ENCODE measurements at regions not wholly inside any gene's neighbourhood (a gene's known extent, or its start where the extent isn't known, plus 50 kb on each side); places are given as distances from the start of the nearest gene placed in this dataset.

DNA sequence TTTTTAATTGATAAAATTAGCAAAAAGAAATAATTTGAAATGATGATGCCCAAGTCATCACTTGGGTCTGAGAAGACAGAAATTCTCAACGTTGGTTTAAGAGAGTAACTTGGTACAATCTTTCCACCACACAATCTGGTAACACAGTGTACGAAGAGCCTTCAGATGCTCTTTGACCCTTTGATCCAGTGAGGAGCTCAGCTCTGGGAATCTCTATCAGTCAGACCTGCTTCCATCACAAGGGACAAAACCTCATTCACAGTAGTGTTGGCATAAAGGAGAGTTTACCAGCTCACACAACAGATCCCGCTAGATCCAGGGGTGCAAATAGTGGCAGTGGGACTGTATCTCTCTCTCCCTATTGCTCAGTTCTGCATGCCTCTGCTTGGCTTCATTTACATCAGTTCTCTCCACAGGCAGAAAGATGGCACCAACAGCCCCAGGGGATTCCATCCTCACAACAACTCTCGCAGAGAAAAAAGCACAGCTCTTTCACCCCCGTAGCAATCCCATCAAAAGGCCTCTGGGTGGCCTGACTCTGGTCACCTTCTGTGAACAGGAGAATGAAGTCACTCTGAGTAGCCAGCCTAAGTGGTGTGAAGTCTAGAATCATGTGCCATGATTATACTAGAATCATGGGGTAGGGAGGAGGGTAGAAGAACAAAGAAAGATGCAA is 119.7 kb downstream of the ZNF281 start:
- TF ChIP-seq SUZ12 (IDR thresholded peaks at IDR 0.05; ENCODE audit: extremely low read depth, insufficient read depth, insufficient read length) (no peak), YY1 (IDR thresholded peaks at IDR 0.05; ENCODE audit: insufficient read depth, insufficient read length) (peak; percentile 47), ZNF274 (IDR thresholded peaks at IDR 0.05; ENCODE audit: low read depth, low read length) (no peak)
